ENCODE measurements at regions not wholly inside any gene's neighbourhood (a gene's known extent, or its start where the extent isn't known, plus 50 kb on each side); places are given as distances from the start of the nearest gene placed in this dataset.

DNA sequence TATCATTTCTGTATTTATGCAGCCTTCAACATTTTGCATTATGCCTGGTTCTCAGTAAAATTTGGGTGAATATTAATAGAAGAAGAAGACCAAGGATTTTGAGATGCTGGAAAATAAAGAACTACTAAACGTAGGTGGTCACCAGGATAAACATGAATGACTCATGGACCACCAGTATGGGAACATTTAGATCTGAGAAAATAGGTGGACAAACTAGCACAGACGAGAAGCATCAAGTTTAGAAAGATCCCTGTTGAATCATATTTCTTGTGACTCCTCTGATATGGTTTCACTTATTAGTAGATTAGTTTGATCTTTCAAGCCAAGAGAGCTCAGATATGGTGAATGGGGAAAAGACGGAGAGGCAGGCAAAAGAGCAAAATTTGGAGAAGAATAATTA, 97.9 kb downstream of the RAP2B start:
- TF ChIP-seq, protein P1, sequence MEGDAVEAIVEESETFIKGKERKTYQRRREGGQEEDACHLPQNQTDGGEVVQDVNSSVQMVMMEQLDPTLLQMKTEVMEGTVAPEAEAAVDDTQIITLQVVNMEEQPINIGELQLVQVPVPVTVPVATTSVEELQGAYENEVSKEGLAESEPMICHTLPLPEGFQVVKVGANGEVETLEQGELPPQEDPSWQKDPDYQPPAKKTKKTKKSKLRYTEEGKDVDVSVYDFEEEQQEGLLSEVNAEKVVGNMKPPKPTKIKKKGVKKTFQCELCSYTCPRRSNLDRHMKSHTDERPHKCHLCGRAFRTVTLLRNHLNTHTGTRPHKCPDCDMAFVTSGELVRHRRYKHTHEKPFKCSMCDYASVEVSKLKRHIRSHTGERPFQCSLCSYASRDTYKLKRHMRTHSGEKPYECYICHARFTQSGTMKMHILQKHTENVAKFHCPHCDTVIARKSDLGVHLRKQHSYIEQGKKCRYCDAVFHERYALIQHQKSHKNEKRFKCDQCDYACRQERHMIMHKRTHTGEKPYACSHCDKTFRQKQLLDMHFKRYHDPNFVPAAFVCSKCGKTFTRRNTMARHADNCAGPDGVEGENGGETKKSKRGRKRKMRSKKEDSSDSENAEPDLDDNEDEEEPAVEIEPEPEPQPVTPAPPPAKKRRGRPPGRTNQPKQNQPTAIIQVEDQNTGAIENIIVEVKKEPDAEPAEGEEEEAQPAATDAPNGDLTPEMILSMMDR (IDR thresholded peaks at IDR 0.05), result no peak
- TF ChIP-seq POLR2A (IDR thresholded peaks at IDR 0.05), result no peak
